HepG2 (cell line): ENCODE measurements at regions not wholly inside any gene's neighbourhood (a gene's known extent, or its start where the extent isn't known, plus 50 kb on each side); places are given as distances from the start of the nearest gene placed in this dataset.

Source experiments
- CEBPB ChIP-seq: IDR thresholded peaks from 2 replicates; pipeline ENCODE4 v1.6.1; 2011; ENCODE audit warnings: low read depth, low read length, improper control_type of control experiment, borderline replicate concordance
- EZH2 ChIP-seq: conservative IDR thresholded peaks from 2 replicates; pipeline ENCODE4 v1.6.1; 2012; ENCODE audit warnings: mild to moderate bottlenecking, low read depth, low read length, moderate library complexity
- FOSL1 ChIP-seq: sonication (generic); formaldehyde crosslinking; IDR thresholded peaks from 2 replicates; pipeline ENCODE4 v1.9.0; 2021; ENCODE audit warnings: missing genetic modification reagents, borderline replicate concordance
- KDM4B ChIP-seq: sonication (generic); formaldehyde crosslinking; IDR thresholded peaks from 2 replicates; pipeline ENCODE4 v1.4.0; 2020; ENCODE audit warnings: missing genetic modification reagents
- MLLT10 ChIP-seq: sonication (generic); formaldehyde crosslinking; IDR thresholded peaks from 2 replicates; pipeline ENCODE4 v1.4.0; 2020; ENCODE audit warnings: missing genetic modification reagents
- NKX3-1 ChIP-seq: sonication (generic); formaldehyde crosslinking; IDR thresholded peaks from 2 replicates; pipeline ENCODE4 v1.5.0; 2020; ENCODE audit warnings: missing genetic modification reagents
- POLR2A ChIP-seq, 2 experiments: IDR thresholded peaks; 2 replicates each; pipeline ENCODE4 v1.6.1; 2011; ENCODE audit warnings: low read depth in 2 of 2, low read length in 2 of 2, mild to moderate bottlenecking in 1 of 2, moderate library complexity in 1 of 2; ENCODE audit not compliant: insufficient read depth in 1 of 2
- TARDBP ChIP-seq: sonication (generic); formaldehyde crosslinking; IDR thresholded peaks from 2 replicates; pipeline ENCODE4 v1.8.0; 2022; ENCODE audit warnings: mild to moderate bottlenecking, missing genetic modification reagents
- ZMAT3 ChIP-seq: sonication (generic); formaldehyde crosslinking; conservative IDR thresholded peaks from 2 replicates; pipeline ENCODE4 v1.7.0; 2021; ENCODE audit warnings: missing genetic modification reagents
- ZUFSP ChIP-seq: sonication (generic); formaldehyde crosslinking; IDR thresholded peaks from 2 replicates; pipeline ENCODE4 v1.9.0; 2021; ENCODE audit warnings: missing genetic modification reagents, mild to moderate bottlenecking, borderline replicate concordance

GRCh38 chr4:140253556-140254027 lies 99.6 kb upstream of the MAML3 start:
- no peak for TF ChIP-seq KDM4B (CRISPR knock-in tag)
- TF ChIP-seq FOSL1 (CRISPR knock-in tag) = no peak
- TF ChIP-seq ZUFSP (CRISPR knock-in tag) = no peak
- TF ChIP-seq TARDBP (CRISPR knock-in tag) = no peak
- TF ChIP-seq ZMAT3 (CRISPR knock-in tag) = no peak
- TF ChIP-seq MLLT10 = no peak
- TF ChIP-seq NKX3-1 (CRISPR knock-in tag) = no peak
- TF ChIP-seq EZH2 = no peak
- TF ChIP-seq POLR2A (IDR thresholded peaks at IDR 0.05; ENCODE audit: insufficient read depth in 1 of 2, low read depth in 2 of 2, low read length in 2 of 2) = no peak
- no peak for TF ChIP-seq CEBPB
